ENCODE measurements at regions not wholly inside any gene's neighbourhood (a gene's known extent, or its start where the extent isn't known, plus 50 kb on each side); places are given as distances from the start of the nearest gene placed in this dataset.

GRCh38 chr11:116580799-116581198 is 192.0 kb downstream of the BUD13 start:
- POLR2A ChIA-PET = no interaction called here
- Histone ChIP-seq H3K27ac (ENCODE audit: low read length) (no peak overlapping the region), H3K4me1 (ENCODE audit: control insufficient read depth, insufficient read depth, low read length) (no peaks in the 10 kb centered on the region), H3K9me3 (ENCODE audit: control insufficient read depth, insufficient read depth, low read depth, low read length) (no peaks in the 10 kb centered on the region), H3K27me3 (ENCODE audit: control insufficient read depth, insufficient read depth, low read length) (peaks cover 37% of the 10 kb centered on the region), H3K4me3 (ENCODE audit: low read depth in 2 of 2, low read length in 2 of 2) (no peak overlapping the region), H3K36me3 (ENCODE audit: control insufficient read depth, insufficient read depth, low read length) (no peaks in the 10 kb centered on the region)
- intact Hi-C loops (cut with micrococcal nuclease; ENCODE audit: unreplicated experiment) = no loop called here
- TF ChIP-seq TCF7L2 (IDR thresholded peaks at IDR 0.05; ENCODE audit: low read depth, low read length) (no peak), CTCF (IDR thresholded peaks at IDR 0.05) (no peak), REST (IDR thresholded peaks at IDR 0.05; ENCODE audit: insufficient read depth in 1 of 2, low read depth in 2 of 2, low read length in 1 of 2) (no peak), SIN3A (IDR thresholded peaks at IDR 0.05; ENCODE audit: borderline replicate concordance, insufficient read depth, low read depth, low read length) (no peak)
- no peak for ATAC-seq
- CTCF ChIA-PET = no interaction called here
- no TSS peak for BruUV-seq (replicated peaks)
- no peak for DNase-seq (ENCODE audit: low read depth, low spot score)
- in situ Hi-C loops (cut with HindIII; ENCODE audit: low pct_unique_long_range_greater_than_20kb, low sequenced_read_pairs) = no loop called here

GRCh38 chr11:116579857-116580727 is 192.7 kb downstream of the BUD13 start:
- ATAC-seq (no peak), DNase-seq (ENCODE audit: low read depth, low spot score) (no peak)
- H3K4me3 ChIP-seq (ENCODE audit: low read depth in 2 of 2, low read length in 2 of 2) = no peak overlapping the region

More at GRCh38 chr11:116579857-116580727, 192.7 kb downstream of the BUD13 start:
- H3K9me3 ChIP-seq (ENCODE audit: control insufficient read depth, insufficient read depth, low read depth, low read length) = no peaks in the 10 kb centered on the region
- POLR2A ChIA-PET = no interaction called here
- in situ Hi-C loops (cut with HindIII; ENCODE audit: low pct_unique_long_range_greater_than_20kb, low sequenced_read_pairs) = no loop called here
- H3K27ac ChIP-seq (ENCODE audit: low read length) = no peak overlapping the region
- no peaks in the 10 kb centered on the region for H3K4me1 ChIP-seq (ENCODE audit: control insufficient read depth, insufficient read depth, low read length)
- H3K27me3 ChIP-seq (ENCODE audit: control insufficient read depth, insufficient read depth, low read length) = peaks cover 31% of the 10 kb centered on the region
- TF ChIP-seq POLR2AphosphoS5 (IDR thresholded peaks at IDR 0.05; ENCODE audit: low read depth, low read length) = no peak
- TF ChIP-seq REST (IDR thresholded peaks at IDR 0.05; ENCODE audit: insufficient read depth in 1 of 2, low read depth in 2 of 2, low read length in 1 of 2) = no peak
- no peak for TF ChIP-seq CTCF (IDR thresholded peaks at IDR 0.05)
- peak; percentile 34; the same call in 1 of the 2 replicates for TF ChIP-seq TCF7L2 (IDR thresholded peaks at IDR 0.05; ENCODE audit: low read depth, low read length)
- TF ChIP-seq SIN3A (IDR thresholded peaks at IDR 0.05; ENCODE audit: borderline replicate concordance, insufficient read depth, low read depth, low read length) = no peak
- BruUV-seq (replicated peaks) = no TSS peak
- CTCF ChIA-PET = interaction anchor here (0.6 kb wide), 1 partner anchor 10 kb away, joined by 3 read pairs; no protein-coding TSS in a partner anchor
- intact Hi-C loops (cut with micrococcal nuclease; ENCODE audit: unreplicated experiment) = no loop called here
- no peaks in the 10 kb centered on the region for H3K36me3 ChIP-seq (ENCODE audit: control insufficient read depth, insufficient read depth, low read length)
